NCI-H2081 (cell line): ENCODE measurements at regions not wholly inside any gene's neighbourhood (a gene's known extent, or its start where the extent isn't known, plus 50 kb on each side); places are given as distances from the start of the nearest gene placed in this dataset.

Experiments used
- DNase-seq, 2 experiments: peaks; one replicate each; lab custom pipeline; 2025; lab: John Stamatoyannopoulos, UW

GRCh38 chr7:47221826-47222225 is 360.1 kb downstream of the TNS3 start:
- no peak for DNase-seq

DNA sequence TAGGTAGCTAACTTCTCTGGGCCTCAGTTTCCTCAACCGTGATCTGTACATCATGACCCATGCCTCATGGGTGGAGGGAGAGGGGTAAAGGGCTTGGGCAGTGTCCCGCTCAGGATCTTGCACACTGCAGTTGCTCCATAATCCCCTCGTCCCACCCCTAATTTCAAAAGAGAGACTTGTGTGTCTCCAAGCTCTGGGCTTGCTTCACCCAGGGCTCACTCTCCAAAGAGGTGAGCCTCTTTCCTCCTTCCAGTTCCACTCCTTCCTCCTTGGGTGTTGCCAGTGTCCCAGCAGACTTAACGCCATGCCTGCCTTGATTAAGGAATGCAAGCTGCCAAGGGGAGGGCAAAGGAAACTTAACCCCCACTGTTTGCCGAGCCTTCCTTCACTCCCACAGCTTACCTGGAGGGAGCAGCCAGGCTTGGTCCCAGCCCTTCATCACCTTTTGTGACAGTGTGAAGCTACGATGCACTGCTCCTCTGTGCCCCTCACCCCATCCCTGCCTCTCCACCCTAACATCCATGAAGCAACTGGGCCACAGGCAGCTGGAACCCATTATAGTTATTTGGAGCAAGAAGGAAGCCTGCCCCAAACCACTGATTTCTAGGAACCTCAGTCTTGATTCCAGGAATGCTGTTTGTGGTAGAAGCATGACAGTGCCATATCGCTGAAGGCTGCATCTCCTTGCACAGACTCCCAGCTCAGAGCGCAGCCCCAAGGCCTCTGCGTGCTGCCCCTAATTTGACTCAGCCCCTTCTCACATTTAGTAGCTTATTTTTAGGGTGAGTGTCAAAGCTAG is 363.3 kb downstream of the TNS3 start:
- no peak for DNase-seq

GRCh38 chr7:47217570-47218360 is 364.1 kb downstream of the TNS3 start:
- DNase-seq, result no peak

GRCh38 chr7:47217086-47217485 is 364.8 kb downstream of the TNS3 start:
- DNase-seq, result no peak

DNA sequence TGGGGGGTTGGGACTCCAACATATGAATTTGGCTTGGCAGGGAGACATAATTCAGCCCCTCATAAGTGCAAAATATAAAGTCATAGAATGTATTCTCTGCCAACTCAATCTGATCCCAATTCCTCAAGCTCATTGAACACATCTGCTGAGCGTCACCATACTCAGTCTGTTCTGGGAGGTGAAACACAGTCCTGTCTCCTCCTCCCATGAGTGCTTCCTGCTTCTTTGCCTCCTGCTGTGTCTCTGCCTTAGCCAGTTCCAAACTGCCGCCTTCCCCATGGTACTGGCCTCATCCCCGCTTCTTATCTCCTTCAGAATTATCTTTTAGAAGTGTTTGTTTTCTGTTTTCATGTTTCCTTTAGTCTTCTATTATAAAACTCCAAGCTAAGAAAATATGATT is 365.5 kb downstream of the TNS3 start:
- DNase-seq, result no peak

DNA sequence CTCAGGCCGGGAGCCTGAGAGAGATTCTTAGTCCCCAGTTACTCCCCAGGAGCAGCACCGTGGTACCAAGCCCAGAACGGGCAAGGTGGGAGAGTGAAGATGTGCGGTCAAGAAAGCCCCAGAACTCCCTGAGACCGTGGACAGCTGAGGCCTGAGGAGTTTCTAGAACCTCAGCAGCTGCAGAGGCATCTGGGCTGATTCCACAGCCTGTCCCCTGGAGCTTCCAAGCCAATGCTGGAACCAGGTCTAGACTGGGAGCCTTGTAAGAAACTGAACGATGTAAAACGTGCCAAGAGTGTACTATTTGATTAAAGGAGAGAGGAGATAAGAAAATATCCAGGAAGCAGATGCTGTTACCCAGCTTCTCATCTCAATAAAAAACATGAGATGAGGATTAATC is 366.3 kb downstream of the TNS3 start:
- DNase-seq, result no peak

- DNase-seq, result no peak
Measured at GRCh38 chr7:47215049-47215448, 366.9 kb downstream of the TNS3 start.

DNA sequence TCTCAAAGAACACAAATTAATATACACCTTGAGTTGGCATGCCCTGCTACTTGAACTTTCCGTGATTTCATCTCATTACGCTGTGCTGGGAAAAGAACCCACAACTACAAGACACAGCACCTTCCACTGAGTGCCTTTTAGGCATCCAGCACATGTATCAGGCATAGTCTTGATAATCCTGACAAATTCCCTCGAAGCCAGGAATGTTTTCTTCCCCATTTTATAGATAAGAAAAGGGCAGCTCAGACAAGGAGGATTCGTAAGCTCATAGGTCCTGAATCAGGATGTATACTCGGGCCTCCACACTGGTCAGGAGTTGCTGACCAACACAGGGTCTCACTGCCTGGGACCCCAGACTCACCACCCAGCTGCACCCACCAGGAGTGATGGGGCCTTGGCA is 368.6 kb downstream of the TNS3 start:
- no peak for DNase-seq

GRCh38 chr7:47211519-47211973 is 370.4 kb downstream of the TNS3 start:
- no peak for DNase-seq

DNA sequence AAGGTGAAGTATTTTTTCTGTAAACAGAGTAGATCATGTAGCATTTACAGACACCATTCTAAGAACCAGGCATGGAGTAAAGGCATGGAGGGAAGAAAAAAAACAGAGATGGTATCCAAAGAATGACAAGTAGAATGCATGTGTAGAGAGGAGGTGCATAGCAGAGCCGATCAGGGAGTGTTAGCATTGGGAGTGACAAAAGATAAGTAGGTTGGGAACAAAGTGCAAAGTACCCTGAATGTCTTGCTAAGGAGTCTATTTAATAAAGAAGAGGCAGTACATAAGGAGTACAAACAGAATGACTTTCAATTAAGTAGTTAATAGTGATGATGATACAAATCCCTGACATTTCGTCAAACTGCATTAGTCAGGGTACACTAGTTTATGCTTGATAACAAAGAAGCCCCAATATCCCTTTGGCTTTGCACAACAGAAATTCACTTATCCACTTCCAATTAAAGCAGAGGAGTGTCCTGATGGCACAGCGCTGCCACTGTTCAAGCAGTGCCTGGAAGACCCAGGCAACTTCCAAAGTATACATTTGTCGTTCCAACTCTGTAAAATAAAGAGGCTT is 371.5 kb downstream of the TNS3 start:
- DNase-seq, result no peak

DNA sequence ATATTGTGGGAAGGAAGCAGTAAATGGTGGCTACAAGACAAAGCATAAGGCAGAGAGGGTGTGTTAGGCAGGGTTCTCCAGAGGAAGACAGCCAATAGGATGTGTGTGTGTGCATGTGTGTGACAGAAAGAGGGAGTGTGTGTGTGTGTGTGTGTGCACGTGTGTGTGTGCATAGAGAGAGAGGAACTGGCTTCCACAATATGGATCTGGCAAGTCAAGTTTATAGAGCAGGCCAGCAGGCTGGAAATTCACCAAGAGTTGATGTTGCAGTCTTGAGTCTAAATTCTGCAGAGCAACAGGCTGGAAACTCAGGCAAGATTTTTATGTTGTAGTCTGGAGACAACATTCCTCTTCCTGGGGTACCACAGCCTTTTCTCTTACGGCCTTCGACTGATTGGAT is 374.0 kb downstream of the TNS3 start:
- DNase-seq, result no peak

GRCh38 chr7:47204709-47205108 is 377.2 kb downstream of the TNS3 start:
- DNase-seq, result no peak

- no peak for DNase-seq
Measured at GRCh38 chr7:47202146-47202783, 379.6 kb downstream of the TNS3 start.

DNA sequence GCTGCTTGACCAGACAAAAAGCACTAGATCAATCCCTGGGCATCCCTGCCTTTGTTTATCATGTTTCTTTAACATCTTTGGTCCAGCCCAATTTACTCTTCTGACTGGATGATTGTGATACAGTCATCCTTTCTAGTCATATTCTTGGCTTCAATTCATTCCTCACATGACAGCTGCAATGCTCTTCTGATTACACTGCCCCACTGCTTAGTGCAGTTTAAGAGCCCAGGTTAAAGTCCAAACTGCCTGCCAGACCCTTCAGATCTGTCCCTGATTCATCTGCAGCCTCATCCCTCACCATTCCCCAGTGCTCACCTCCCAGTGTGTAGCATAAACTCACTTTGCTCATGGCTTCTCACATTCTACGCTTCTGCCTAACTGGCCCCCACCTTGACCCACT is 383.8 kb downstream of the TNS3 start:
- DNase-seq, result no peak

DNA sequence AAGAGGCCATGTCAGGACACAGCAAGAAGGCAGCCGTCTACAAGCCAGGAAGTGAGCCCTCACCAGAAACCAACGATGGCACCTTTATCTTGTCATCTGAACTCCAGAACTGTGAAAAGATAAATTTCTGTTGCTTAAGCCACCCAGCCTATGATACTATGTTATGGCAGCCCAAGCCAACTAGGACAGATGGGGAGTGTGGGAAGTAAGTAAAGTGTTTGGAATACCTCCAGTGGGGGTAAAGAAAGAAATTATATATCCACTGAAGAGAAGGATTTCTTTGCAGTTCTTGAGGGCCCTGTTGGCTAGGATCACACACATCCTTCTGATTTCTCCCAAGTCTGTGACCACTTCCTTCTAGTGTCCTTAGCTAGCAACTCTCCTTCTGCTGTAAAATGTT is 384.4 kb downstream of the TNS3 start:
- no peak for DNase-seq

GRCh38 chr7:47196737-47197136 is 385.2 kb downstream of the TNS3 start:
- DNase-seq, result no peak

GRCh38 chr7:47196106-47196645 is 385.7 kb downstream of the TNS3 start:
- no peak for DNase-seq

DNA sequence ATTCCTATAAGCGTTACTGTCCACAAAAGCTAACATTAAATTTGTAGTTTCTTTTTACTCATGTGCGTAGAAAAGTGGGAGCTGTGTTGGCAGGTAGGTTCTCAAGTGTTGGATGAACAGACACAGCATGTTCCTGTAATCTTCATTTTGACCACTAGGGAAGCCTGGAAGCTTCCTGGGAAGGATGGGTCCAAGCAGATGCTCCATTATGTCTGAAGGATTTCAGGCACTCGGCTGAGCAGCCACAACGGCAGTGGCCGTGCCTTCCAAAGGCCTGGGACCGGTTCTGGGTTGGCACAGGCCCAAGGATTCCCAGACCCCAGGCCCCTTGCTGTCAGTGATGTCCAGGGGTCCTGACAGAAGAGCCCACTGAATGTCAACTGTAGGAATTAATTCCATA is 386.3 kb downstream of the TNS3 start:
- DNase-seq, result no peak

- DNase-seq, result no peak
Measured at GRCh38 chr7:47194516-47195057, 387.3 kb downstream of the TNS3 start.

- no peak for DNase-seq
Measured at GRCh38 chr7:47192978-47193377, 388.9 kb downstream of the TNS3 start.

DNA sequence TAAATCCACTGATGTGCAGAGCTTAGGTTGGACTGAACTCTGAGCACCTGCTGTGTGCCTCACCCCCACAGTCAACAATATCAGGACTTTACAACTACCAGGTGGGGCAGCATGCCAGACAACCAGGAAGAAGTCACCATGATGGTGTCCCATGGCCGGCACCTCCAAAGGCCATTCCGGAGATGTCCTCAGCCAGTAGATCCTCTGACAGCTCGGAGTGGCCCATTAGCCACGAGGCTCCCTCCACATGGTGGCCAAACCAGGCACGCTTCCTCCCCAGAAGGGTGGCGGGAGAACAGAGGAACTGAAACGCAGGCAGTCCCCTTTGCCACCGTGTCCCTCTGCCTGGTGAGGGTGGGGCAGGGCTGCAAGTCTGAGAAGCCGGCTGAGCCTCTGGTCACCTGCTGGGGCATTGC is 390.0 kb downstream of the TNS3 start:
- no peak for DNase-seq

DNA sequence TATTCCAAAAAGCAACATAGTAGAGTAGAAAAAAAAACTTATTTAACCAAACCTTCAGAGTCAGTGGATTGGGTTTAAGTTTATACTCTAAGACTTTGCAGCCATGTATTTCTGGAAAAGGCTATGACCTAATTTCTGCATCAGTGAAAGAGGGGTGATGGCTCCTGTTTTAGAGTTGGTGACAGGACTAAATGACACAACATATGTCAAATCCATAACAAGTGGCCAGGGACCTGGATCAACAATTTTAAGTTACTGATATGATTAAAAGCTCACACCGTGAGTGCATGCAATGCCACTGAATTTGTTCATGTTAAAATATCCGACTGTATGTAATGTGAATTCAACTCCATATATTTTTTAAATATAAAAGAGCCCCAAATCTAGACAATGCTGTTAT is 390.6 kb downstream of the TNS3 start:
- no peak for DNase-seq
